ENCODE measurements at regions not wholly inside any gene's neighbourhood (a gene's known extent, or its start where the extent isn't known, plus 50 kb on each side); places are given as distances from the start of the nearest gene placed in this dataset.

- TF ChIP-seq ZNF514 (tag by site-specific recombination; IDR thresholded peaks at IDR 0.05): no peak
- TF ChIP-seq ZBTB49 (tag by site-specific recombination; IDR thresholded peaks at IDR 0.05; ENCODE audit: low read depth): no peak
- TF ChIP-seq ZNF785 (tag by site-specific recombination; IDR thresholded peaks at IDR 0.05): no peak
- TF ChIP-seq ZSCAN5A (tag by site-specific recombination; IDR thresholded peaks at IDR 0.05): no peak
- no peak for TF ChIP-seq ZNF114 (tag by site-specific recombination; IDR thresholded peaks at IDR 0.05)
Measured at GRCh38 chr2:66113988-66114625, 320.8 kb upstream of the MEIS1 start (continued).

GRCh38 chr2:66111706-66112105, 323.2 kb upstream of the MEIS1 start:
- Histone ChIP-seq H3K9me3 (ENCODE audit: control insufficient read depth, insufficient read depth, low read depth, low read length) (no peaks in the 10 kb centered on the region), H3K27ac (ENCODE audit: extremely low read depth, low read depth, low read length) (no peak overlapping the region), H3K4me3 (ENCODE audit: low read depth, low read length) (no peak overlapping the region), H3K4me1 (ENCODE audit: control insufficient read depth, insufficient read depth, low read length) (no peaks in the 10 kb centered on the region), H3K36me3 (ENCODE audit: control insufficient read depth in 2 of 2, insufficient read depth in 1 of 2, low read length in 2 of 2) (no peaks in the 10 kb centered on the region)
- CTCF ChIA-PET: no interaction called here
- POLR2A ChIA-PET: no interaction called here
- no peak for TF ChIP-seq ZNF654 (tag by site-specific recombination; IDR thresholded peaks at IDR 0.05; ENCODE audit: low read depth)
- TF ChIP-seq YY1 (tag by site-specific recombination; IDR thresholded peaks at IDR 0.05): no peak
- TF ChIP-seq ZNF416 (tag by site-specific recombination; IDR thresholded peaks at IDR 0.05): no peak
- no peak for TF ChIP-seq BCL11A (tag by site-specific recombination; IDR thresholded peaks at IDR 0.05; ENCODE audit: low read depth)
- no peak for TF ChIP-seq ZNF426 (tag by site-specific recombination; IDR thresholded peaks at IDR 0.05)
- no peak for TF ChIP-seq ZBTB6 (tag by site-specific recombination; IDR thresholded peaks at IDR 0.05)
- TF ChIP-seq WT1 (tag by site-specific recombination; IDR thresholded peaks at IDR 0.05): no peak
- TF ChIP-seq ZFP69B (tag by site-specific recombination; IDR thresholded peaks at IDR 0.05): no peak
- TF ChIP-seq FEZF1 (tag by site-specific recombination; IDR thresholded peaks at IDR 0.05): no peak
- no peak for TF ChIP-seq HOXC10 (CRISPR knock-in tag; IDR thresholded peaks at IDR 0.05)
- TF ChIP-seq ZNF10 (tag by site-specific recombination; IDR thresholded peaks at IDR 0.05): no peak
- no peak for TF ChIP-seq ZNF146 (tag by site-specific recombination; IDR thresholded peaks at IDR 0.05)
- TF ChIP-seq ZNF112 (tag by site-specific recombination; IDR thresholded peaks at IDR 0.05): no peak

- Histone ChIP-seq H3K9me3 (ENCODE audit: control insufficient read depth, insufficient read depth, low read depth, low read length) (no peaks in the 10 kb centered on the region), H3K27ac (ENCODE audit: extremely low read depth, low read depth, low read length) (no peak overlapping the region), H3K4me3 (ENCODE audit: low read depth, low read length) (no peak overlapping the region), H3K36me3 (ENCODE audit: control insufficient read depth in 2 of 2, insufficient read depth in 1 of 2, low read length in 2 of 2) (no peaks in the 10 kb centered on the region), H3K4me1 (ENCODE audit: control insufficient read depth, insufficient read depth, low read length) (no peaks in the 10 kb centered on the region)
- TF ChIP-seq ZNF626 (tag by site-specific recombination; IDR thresholded peaks at IDR 0.05) (no peak), ZNF518A (tag by site-specific recombination; conservative IDR thresholded peaks at IDR 0.05; ENCODE audit: low read depth) (no peak), ZNF623 (tag by site-specific recombination; IDR thresholded peaks at IDR 0.05) (no peak), ZNF239 (tag by site-specific recombination; IDR thresholded peaks at IDR 0.05) (no peak), GFI1B (tag by site-specific recombination; IDR thresholded peaks at IDR 0.05) (no peak), ZNF48 (tag by site-specific recombination; IDR thresholded peaks at IDR 0.05) (no peak)
- CTCF ChIA-PET: interaction anchor here (1.1 kb wide), 1 partner anchor 9 kb away, joined by 3 read pairs; no protein-coding TSS in a partner anchor
- POLR2A ChIA-PET: no interaction called here
Measured at GRCh38 chr2:66110608-66111007, 324.3 kb upstream of the MEIS1 start.
